Hematopoietic multipotent progenitor cell treated with erythropoietin and hydrocortisone succinate and interleukin-3 and kit ligand, for 17 days (in vitro differentiated cells): ENCODE measurements at regions not wholly inside any gene's neighbourhood (a gene's known extent, or its start where the extent isn't known, plus 50 kb on each side); places are given as distances from the start of the nearest gene placed in this dataset.

Source experiments
- DNase-seq: peaks from one replicate; pipeline ENCODE4 v3.0.0-alpha.2; 2015; ENCODE audit warnings: low spot score

DNA sequence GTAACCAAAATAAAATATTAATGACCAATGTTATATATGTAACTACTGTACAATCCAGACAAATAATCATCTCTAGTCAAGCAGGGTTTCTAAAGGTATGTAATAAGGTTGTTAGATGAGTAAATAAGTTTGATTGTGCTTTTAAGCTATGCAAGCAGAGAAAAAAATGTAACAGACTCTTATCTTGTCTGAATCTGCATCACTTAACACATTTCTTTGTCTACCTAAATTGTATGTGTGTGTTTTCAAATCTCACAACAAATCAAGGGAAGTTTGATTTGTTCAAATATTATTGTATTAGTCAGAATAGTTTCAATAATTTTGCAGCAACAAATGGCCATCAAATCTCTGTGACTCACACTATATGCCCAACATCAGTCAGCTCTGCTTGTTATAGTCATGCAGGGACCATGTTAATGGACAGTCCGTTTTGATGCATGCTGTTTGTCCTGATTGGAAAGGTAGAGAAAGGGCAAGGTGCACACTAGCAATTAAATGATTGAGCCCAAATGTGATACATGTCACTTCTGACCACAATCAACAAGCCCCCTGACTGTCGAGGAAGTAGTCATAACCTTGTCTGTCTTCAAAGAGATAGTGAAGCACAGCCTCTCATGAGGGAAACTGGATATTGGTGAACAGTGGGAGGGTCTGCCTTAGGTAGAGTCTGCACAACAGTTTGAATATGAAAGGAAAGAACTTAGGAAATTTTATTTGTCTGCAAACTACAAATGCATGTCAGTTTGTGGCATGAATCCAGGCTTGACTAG lies 349.4 kb upstream of the SATB1 start:
- DNase-seq = no peak

DNA sequence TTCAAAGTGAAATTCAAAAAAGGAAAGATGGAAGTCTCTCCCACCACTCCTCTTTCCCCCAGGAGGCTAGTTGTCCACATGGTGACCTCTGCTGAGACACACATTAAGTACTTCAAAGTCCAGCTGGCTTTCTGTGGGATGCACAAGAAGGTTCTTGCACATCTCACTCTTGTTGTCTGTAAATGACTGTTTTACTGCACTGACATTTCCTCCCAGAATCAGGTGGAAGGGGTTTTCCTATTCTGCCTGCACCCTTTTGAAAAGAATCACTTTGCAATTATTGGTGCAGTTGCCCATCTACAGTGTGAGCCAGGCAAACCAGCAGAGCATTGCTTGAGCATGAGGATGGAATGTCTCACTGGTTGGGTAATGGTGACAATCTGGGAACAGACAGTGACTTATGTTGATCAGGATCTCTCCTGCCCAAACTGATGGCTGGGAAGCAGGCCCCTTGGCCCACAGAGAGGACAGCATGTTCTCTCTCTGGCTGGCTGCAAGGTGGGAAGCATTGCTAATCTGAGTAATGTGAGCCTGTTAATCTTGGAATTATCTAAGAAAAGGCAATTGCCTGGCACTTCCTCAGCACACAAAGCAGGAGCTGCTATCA lies 347.7 kb upstream of the SATB1 start:
- DNase-seq = no peak

DNA sequence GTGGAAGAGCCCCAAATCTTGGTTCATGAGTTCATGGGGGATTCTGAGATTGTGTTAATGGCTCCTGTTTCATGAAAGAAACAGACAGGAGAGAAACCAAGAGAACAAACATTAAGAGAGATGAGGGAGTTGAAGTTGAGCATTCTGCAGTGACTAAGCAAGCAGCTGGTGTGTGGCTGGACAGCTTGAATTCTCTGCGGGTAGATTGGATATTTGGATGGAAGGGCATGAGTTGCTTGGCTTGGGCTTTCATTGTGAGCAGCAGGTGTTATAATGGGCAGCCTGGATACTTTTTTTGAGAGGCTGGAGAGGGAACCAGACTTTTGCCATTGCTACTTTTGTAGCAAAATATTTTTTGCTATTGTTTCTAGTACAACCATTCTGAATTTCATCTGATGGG lies 346.8 kb upstream of the SATB1 start:
- no peak for DNase-seq

DNA sequence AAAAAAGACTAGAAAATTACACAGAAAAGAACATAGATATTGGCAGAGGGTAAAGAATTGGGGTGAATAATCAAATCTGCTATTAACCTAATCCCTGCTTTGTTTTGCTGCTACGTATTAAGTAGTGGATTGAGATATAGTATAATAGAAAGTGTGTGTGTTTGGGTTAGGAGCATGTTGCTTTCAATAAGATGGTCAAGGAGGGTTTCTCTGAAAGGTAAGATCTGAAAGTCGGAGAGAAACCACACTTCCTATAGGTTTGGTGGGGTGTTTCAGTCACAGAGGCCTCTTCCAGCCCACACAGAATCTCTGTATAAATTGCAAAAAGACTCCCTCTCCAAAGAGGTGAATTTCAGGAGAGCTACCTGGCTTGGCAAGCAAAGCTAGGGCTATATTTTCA lies 345.7 kb upstream of the SATB1 start:
- DNase-seq = no peak

DNA sequence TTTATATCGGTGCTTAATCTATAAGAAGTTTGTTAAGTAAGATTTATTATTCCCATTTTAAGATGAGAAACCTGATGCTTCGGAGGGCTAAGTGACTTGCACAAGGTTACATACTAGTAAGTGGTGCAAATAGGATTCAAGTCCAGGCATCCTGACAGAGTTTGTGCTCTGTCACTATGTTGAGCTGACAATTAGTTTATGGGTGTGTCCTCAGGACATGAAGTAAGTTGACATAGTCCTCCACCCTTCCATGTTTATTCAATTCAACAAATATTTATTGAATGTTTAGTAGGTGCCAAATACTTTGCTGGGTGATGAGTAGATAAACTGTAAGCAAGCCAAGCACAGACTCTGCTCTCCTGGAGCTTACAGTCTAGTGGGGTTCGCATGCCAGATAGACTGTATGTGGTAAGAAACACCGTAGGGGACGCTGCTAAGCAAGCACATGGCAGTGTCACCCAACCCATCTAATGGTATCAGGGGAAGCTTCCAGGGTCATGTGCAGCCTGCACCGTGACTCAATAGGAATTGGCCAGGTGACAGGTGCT lies 342.7 kb upstream of the SATB1 start:
- no peak for DNase-seq

DNA sequence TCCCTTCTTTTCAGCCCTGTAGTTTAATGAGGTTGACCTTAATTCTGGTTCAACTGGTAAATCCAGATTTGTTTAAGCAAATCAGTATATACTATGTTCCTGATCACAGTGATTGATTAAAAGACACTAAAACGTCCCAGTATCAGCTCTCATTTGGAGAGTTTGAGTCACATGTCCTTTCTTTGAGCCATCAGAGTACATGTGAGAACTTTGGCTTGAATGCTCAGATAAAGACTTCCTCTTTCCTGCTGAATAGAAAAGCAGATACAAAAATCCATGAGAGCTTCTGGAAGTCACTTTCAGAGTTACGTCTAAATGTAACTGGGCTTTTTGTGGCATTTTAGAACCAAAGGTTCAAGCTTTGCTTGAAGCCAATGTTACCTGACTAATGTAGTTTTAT lies 341.8 kb upstream of the SATB1 start:
- no peak for DNase-seq

DNA sequence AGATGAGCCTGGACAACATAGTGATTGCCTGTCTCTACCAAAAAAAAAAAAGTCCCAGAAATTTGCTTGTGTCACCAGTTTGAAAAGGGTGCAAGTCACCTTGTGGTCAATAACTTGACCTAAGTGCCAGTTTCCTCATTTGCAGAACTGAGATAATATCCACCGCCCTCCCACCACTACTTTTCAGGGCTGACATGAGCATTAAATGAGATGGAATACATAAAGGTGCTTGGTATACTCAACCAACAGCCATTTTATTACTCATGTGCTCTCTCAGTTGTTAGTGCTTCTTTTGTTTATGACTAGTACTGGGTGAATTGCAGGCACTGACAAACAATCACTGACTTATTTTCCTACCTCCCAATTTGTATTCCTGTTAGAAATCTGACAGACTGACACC lies 340.5 kb upstream of the SATB1 start:
- DNase-seq = no peak

DNA sequence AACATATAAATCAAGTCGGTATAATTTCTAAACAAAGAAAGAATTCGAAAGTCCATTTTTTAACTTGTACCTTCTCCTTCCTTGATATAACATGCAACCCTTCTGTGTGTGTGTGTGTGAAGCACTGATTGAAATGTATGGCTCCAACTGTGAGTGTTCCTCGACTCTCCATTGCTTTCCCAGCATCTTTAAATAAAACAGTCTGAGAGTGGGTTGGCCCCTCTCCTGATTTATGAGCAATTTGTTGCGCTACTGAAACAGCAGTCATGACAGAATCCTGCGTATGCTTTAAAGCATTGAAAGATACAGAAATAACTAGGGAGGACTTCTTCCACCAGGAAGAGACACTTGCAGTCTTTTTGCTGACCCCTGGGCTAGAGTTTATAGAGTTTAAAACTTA lies 340.0 kb upstream of the SATB1 start:
- no peak for DNase-seq

DNA sequence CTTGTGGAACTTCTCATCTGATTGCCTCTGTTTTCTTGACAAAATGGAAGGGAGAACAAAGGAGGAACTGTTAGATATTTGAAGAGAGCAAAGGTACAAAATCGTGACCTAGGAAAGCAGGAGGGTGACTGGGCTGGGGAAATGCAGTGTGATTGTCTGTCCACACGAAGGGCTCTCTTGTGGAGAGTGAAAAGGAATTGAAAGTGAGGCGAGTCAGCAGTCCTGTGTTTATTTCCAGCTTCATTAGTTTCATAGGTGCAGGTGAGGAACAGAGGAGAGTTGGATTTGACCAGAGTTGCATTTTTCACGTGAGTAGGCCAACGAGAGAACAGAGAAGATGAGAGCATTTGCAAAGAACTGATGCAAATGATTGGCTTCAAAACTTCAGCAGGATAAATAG lies 336.4 kb upstream of the SATB1 start:
- no peak for DNase-seq

DNA sequence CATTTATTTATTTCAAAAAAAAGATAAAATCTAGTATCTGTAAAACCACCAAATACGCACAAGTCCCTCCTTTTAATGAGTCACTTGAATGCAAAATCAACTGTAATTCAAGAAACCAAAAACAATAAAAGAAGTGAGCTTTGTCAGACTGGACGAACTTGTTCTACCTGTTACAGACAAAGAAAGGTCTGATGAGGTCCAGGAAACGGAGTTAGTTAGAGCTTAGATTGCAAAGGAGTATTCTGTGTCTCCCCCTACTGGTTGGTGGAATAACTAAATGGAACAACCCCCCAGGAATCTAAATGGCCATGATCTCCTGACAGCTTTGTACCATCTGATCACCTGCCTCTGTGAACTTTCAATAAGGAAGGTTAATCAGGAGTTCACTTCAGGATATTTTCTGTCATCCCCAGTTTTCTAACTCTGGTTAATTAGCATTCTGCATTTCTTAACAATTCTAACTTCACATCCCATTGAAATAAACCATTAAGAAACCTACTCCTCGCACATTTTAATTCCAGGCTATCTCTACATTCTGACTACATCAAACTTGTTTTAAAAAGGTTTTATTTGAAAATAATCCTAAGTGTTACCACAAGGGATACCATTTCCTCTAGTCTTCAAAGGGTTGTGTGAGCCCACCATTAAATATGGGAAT lies 333.0 kb upstream of the SATB1 start:
- DNase-seq = peak; percentile 13

DNA sequence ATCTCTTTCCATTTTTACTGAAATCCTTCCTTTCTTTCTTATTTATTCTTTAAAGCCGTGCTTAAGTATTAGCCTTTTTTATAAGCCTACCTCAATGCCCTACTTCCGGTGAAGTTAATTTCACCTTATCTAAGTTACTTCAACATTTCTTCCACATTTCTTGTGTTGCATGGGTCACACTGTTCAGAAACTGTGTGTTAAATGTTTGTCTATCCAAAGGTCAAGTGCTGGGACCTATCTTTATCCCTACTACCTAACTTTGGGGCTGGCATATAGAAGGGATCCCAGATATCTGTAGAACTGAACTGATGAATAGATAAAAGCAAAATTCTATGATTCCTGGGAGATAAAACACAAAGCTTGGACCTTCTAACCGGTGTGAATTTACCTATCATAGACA lies 332.3 kb upstream of the SATB1 start:
- DNase-seq = no peak

DNA sequence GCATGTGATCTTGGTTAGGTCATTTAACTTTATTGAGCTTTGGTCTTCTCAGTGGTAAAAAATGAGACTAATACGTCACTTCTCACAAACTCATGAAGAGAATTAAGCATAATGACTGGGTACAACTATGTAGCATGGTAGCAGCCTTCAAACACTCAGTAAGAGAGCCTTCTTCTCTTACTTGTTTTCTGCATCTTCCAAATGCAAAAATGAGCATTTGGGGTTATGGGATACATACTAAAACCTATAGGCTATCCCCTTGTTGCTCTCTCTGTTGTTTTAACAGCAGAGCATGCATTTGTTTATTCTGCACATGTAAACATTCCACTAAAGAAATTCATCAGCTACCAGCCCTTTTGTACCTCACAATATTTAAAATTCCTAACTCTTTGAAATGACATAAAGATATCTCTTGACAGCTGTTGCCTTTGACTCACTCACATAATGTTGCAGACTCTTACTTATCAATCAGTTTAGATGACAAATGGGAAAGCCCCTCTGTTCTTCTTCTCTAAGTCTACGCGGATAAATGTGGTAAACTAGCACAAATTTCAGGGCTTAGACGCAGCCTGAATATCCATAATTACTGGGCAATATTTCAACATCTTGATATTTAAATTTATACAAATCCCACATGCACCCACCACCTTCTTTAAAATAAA lies 327.3 kb upstream of the SATB1 start:
- DNase-seq = no peak

DNA sequence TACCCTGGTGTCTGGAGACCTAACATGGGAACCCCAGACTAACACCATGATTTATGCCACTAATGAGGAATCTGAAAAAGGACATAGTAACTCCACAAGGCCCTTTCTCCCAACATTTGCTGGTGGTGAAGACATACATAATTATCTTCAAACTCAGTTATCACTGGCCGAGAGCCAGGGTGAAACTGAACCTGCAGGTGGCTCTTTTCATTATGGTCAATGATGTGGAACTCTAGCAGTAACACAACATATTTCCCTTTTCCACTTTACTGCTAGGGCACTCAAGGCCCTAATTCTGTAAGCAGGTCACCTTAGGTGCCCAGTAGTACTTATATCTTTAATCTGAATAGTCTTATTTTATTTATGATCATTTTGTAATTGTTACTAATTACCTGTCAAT lies 326.4 kb upstream of the SATB1 start:
- no peak for DNase-seq

DNA sequence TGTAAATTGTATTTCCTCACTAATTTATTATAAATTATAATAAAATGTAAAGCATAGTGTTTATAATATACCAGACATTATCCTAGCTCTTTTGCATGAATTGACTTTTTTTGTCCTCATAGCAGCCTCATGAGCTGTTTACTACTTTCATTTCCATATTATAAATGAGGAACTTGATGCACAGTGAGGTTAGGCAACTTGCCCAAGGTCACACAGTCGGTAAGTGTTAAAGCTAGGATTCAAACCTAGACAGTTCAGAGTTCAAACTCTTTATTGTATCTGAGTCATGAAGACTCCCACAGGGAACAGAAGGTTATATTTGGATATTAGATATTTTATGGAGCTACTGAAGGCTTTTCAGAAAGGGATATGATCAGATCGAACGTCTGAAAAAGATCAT lies 322.2 kb upstream of the SATB1 start:
- no peak for DNase-seq

DNA sequence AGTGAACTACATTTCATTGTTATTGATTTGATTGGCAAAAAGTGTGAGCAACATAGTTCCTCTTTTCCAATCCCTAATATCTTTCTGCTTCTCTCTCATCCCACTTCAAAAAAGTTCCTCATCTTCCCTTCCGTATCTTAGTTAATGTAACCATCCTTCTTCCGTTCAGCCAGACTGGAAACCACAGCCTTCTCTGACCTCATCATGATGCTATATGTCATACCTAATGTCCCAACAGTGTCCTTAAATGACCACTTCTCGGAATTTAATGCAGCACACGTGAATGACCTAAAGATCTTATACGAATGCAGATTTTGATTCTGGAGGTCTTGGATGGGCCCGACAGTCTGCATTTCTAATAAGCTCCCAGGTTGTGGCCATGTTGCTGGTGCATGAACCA lies 320.3 kb upstream of the SATB1 start:
- no peak for DNase-seq

DNA sequence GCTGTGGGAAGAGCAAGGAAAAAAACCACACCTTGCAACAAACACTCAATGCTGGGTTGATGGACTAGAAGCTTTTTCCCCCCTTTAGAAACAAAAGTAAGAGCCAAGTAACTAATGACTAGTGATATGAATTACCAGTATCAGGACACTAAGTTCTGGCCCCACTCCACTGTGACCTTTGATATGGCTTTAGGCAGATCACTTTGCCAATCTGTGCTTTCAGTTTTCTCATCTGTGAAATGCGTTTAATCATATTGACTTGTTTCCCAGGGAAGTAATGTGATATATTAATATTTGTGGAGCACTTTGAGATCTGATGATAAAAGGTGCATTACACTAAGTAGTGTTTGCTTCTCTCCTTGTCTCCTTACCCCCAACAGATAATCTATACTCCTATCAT lies 319.3 kb upstream of the SATB1 start:
- DNase-seq = no peak

DNA sequence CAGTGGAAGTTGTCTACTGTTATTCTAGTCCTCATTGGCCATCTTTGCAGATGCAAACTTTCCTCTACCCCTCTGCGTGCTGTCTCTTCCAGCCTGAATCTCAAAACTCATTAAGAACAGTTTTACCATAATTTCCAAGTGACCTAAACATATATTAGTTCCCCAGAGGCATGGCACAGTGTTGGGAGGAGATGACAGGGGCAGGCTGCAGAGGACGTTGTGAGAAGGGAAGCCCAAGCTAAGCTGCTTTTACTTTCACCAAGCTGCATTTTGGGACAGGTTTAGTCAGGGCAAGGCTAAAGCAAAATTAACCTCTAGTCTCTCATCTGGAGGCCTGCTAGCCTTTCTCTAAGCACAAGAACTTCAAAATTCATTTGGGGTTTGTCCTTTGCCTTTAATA lies 318.6 kb upstream of the SATB1 start:
- DNase-seq = no peak

DNA sequence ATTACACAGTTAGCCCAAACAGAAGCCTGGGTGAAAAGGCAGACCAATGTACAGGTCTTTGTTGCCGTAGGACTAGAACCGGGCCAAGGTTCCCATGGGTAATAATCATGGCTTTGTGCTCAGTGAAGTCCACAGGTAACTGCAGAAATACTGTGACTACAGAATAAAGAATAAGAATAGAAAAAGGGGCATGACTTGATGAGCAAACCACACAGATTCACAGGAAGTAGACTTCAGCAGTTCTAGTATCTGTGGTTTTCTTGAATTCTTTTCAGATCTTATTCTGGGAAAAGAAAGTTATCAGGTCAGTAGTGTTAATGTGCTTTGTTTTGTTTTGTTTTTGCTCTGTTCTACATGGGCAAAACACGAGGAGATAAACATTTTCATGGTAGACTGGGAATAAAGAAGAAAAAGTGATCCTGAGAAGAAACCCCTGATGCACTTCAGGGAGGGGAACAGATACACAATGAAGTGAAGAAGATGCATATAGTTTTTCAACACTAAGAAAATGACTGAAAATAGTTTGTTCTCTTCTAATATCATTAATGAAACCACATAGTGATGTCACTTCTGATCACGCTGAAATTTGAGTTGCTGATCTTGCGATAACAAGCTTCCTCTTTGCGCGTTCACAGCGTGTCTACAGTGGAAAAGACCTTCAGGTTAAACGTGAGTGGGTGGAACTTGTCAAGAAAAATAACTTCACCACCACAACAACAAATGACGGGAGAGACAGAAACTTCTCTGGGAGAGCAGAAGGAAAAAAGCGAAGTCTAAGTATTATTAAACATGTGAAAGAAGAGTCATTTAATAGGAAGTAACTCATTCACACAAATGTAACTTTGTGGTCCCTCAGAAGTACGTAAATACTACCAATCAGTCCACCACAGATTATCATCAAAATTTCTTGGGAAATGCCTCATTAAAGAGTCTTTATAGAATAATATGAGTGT lies 315.8 kb upstream of the SATB1 start:
- no peak for DNase-seq

DNA sequence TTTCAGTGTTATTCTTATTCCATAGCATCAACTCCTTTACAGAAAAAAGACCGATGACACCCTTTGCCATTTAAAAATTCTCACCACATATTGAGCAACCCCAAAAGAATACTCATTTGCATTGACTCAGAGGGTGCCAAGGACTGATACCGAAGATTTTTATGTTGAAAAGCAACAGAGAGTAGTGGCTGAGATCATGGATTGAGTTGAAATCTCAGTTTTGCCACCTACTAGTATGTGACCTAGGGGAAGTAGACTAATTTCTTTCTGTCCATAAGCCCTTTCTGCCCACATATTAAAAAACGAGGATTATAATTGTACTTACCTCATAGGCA lies 313.9 kb upstream of the SATB1 start:
- no peak for DNase-seq

DNA sequence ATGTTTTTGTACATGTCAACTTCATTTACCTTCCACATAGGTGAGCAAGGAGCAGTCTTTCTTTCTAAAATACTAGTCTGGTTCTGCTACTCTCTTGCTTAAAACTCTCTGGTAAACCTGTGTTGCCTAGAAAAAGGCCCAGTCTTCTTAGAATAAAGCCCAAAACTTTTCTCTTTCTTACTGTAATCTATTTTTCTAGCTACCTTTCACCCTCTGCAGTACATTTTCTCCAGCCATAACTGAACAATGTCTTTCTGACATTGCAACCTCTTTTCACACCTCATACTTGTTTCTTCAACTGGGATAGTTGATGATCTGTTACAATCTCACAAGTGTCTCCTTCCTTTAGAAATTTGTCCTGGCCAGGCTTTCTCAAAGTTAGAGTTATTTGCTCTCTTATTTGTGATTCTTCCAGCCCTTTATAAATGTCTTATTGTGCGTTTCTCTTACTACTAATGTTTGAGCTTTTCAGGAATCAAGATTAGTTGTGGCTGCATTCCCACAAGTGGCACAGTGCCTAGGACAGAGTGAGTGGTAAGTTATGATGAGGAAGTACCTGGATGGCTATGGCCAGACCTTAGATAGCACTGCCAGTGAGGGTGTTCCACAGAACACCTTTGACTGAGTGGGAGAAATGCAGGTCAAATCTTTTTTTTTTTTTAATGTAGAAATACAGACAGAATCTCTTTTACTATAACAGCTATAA lies 313.4 kb upstream of the SATB1 start:
- no peak for DNase-seq

DNA sequence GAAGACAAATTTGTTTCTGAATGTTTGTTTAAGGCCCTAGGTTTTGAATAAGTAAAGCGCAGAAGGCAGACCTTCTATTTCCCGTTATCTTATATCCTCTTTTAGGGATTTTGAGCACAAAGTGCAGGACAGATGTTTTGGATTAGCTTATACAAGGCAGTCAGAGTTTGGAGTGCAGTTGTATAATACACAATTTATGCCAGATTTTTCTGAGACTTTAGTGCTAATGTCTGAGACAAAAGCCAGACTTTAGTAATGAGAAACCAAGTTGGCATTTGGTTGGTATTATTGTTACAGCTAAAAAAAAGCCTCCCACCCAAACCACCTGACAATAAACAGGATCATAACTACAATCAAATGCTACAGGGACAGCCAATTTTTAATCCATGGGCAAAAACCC lies 309.9 kb upstream of the SATB1 start:
- no peak for DNase-seq
